GM12873 (cell line): ENCODE measurements at regions not wholly inside any gene's neighbourhood (a gene's known extent, or its start where the extent isn't known, plus 50 kb on each side); places are given as distances from the start of the nearest gene placed in this dataset.

Experiments
- CTCF ChIP-seq: IDR thresholded peaks from 2 replicates; pipeline ENCODE4 v1.5.1; 2012; ENCODE audit warnings: low read depth, mild to moderate bottlenecking, moderate library complexity, low read length, control low read depth; ENCODE audit not compliant: insufficient read depth; ENCODE audit errors: missing control alignments

GRCh38 chr6:47391675-47392074 is 82.0 kb upstream of the TNFRSF21 start:
- TF ChIP-seq CTCF, result no peak

- no peak for TF ChIP-seq CTCF
Observed at GRCh38 chr6:47392251-47392650, 82.5 kb upstream of the TNFRSF21 start.

GRCh38 chr6:47396401-47397069 is 81.1 kb upstream of the CD2AP start:
- no peak for TF ChIP-seq CTCF

- TF ChIP-seq CTCF, result no peak
Observed at GRCh38 chr6:47400581-47400980, 77.0 kb upstream of the CD2AP start.

- no peak for TF ChIP-seq CTCF
Observed at GRCh38 chr6:47402081-47402480, 75.5 kb upstream of the CD2AP start.

GRCh38 chr6:47403056-47403455 is 74.5 kb upstream of the CD2AP start:
- TF ChIP-seq CTCF, result no peak

- TF ChIP-seq CTCF, result no peak
Observed at GRCh38 chr6:47403801-47404200, 73.8 kb upstream of the CD2AP start.
